NT2/D1 (cell line): ENCODE measurements at regions not wholly inside any gene's neighbourhood (a gene's known extent, or its start where the extent isn't known, plus 50 kb on each side); places are given as distances from the start of the nearest gene placed in this dataset.

Source experiments
- DNase-seq: peaks from one replicate; pipeline ENCODE4 v3.0.0-alpha.2; 2011; ENCODE audit warnings: low read depth, low spot score
- H3K27me3 ChIP-seq: 2 replicates; pipeline ENCODE4 v1.6.0; 2011; ENCODE audit warnings: mild to moderate bottlenecking; ENCODE audit not compliant: insufficient read length, insufficient read depth
- H3K36me3 ChIP-seq: 2 replicates; pipeline ENCODE4 v1.6.1; 2011; ENCODE audit warnings: mild to moderate bottlenecking, low read length, mixed read lengths; ENCODE audit not compliant: insufficient read depth, insufficient read length
- H3K4me1 ChIP-seq: 2 replicates; pipeline ENCODE4 v1.5.1; 2011; ENCODE audit not compliant: insufficient read depth, insufficient read length
- H3K4me3 ChIP-seq: 2 replicates; pipeline ENCODE4 v1.5.1; 2011; ENCODE audit warnings: low read depth; ENCODE audit not compliant: insufficient read length
- H3K9ac ChIP-seq: 2 replicates; pipeline ENCODE4 v1.6.0; 2011; ENCODE audit warnings: low read depth; ENCODE audit not compliant: insufficient read length
- H3K9me3 ChIP-seq: 2 replicates; pipeline ENCODE4 v1.5.1; 2011; ENCODE audit warnings: mild to moderate bottlenecking, low read length; ENCODE audit not compliant: insufficient read depth
- SUZ12 ChIP-seq: IDR thresholded peaks from 2 replicates; pipeline ENCODE4 v1.6.1; 2011; ENCODE audit not compliant: insufficient read length, insufficient read depth; ENCODE audit errors: extremely low read depth
- YY1 ChIP-seq: IDR thresholded peaks from 2 replicates; pipeline ENCODE4 v1.6.1; 2011; ENCODE audit not compliant: insufficient read length, insufficient read depth
- ZNF274 ChIP-seq: IDR thresholded peaks from 2 replicates; pipeline ENCODE4 v1.6.1; 2011; ENCODE audit warnings: mild to moderate bottlenecking, low read depth, low read length

DNA sequence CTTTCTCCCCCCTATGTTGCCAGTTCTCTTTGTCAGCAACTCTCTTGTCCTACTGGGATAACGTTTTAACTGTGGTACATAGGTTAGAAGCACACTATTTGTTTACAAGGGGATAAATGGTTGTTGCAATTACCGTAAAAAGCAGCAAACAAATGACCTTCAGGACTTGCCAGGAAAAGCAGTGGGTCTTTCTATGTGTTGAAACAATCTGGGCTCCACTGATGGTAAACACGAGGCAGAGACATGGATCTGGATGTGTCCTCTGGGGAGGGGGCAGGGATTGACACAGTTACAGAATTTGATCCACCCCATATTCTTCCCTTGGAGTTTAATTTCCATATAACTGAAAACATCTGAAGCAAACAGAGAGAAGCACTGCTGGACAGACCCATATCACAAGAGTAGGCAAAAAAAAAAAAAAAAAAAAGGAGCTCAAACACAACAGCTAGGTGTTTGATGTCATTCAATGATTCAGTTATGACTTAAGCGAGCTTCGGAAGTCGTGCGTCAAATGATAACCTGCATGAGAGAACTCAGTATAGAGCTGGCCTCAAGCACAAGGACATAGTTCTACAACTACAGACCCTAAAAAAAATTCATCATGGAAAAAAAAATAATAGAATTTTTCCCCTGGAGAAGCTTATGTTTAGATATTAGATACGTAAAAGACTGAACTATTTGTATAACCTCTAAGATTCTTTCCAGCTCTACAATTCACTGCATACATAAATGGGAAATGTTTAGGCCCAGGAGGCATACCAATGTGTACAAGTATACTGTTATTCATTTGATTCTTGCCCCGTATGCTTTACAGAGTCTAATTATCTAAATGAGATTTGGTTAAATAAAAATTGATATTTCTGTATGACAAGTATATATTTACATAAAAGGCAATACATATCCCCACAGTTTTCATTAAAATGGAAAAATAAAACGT is 127.7 kb downstream of the ALDH8A1 start:
- Histone ChIP-seq H3K4me3 (no peak overlapping the region), H3K36me3 (no peaks in the 10 kb centered on the region), H3K27me3 (no peaks in the 10 kb centered on the region), H3K4me1 (no peaks in the 10 kb centered on the region), H3K9ac (no peak overlapping the region), H3K9me3 (no peaks in the 10 kb centered on the region)
- no peak for DNase-seq
- TF ChIP-seq SUZ12 (no peak), YY1 (no peak), ZNF274 (no peak)

DNA sequence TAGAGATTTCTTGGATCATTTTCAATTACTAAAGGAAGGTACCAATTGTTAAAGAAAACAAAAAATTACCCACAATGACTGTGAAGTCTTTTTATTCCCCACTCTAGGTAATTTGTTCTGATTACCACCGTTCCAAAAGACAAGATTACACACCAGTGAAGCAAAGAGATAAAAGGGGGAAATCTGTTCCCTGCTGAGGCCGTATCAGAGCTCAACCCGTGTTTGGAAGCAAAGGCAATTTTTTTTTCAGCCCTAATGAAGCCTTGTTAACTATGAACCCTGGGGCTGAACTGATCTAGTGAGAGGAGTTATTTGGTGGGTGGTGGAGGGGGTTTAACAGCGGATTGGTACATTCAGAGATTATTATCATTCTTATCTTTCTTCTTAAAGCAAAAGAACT is 128.5 kb downstream of the ALDH8A1 start:
- TF ChIP-seq YY1 (no peak), SUZ12 (no peak), ZNF274 (no peak)
- H3K9ac ChIP-seq = no peak overlapping the region
- H3K4me3 ChIP-seq = no peak overlapping the region

DNA sequence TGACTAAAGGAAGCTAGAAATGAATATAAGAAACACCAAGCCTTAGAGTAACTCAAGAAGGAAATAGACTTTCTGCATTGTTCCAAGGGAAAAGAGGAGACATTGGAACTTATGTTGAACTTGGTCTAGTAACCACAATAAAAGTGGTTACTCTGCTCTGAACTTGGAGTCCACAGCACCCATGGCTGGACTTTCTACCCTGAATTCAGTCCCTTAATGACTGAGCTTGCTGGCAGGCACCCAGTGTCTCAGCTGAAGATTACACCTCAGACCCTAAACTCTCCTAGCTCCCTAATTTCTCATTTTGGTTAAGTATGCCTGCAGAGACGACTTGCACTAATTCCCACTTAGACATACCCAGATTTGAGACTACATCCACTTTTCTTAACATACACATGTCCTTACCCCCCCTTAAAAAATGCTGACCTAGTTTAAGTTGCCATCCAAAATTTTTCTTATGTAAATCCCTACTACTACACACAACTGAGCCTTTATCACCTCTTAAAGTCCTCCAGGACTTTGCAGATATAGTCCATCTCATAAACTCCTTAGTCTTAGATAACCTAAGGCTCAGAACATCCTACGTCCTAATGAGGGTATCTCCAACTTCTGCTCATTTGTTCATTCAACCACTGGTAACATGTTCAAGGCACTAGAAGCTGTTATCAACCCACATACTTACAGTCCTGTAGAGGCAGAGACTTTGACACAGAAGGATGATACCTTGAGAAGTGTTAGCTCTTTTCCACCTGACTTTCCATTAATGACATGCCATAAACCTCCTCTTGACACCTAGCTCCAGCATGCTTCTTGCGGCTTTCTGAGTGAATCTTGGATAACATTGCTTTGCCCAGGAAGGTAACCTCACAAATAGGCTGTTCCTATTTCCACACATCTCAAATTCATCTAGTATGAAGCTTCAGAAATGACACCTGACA is 129.8 kb downstream of the ALDH8A1 start:
- Histone ChIP-seq H3K4me1 (no peaks in the 10 kb centered on the region), H3K27me3 (no peaks in the 10 kb centered on the region), H3K36me3 (no peaks in the 10 kb centered on the region), H3K9ac (no peak overlapping the region), H3K9me3 (no peaks in the 10 kb centered on the region), H3K4me3 (no peak overlapping the region)
- no peak for DNase-seq
- TF ChIP-seq SUZ12 (no peak), YY1 (no peak), ZNF274 (no peak)

More for the DNA sequence above, 128.5 kb downstream of the ALDH8A1 start:
- no peak for DNase-seq
- H3K9me3 ChIP-seq = no peaks in the 10 kb centered on the region
- H3K27me3 ChIP-seq = no peaks in the 10 kb centered on the region
- H3K36me3 ChIP-seq = no peaks in the 10 kb centered on the region
- H3K4me1 ChIP-seq = no peaks in the 10 kb centered on the region

DNA sequence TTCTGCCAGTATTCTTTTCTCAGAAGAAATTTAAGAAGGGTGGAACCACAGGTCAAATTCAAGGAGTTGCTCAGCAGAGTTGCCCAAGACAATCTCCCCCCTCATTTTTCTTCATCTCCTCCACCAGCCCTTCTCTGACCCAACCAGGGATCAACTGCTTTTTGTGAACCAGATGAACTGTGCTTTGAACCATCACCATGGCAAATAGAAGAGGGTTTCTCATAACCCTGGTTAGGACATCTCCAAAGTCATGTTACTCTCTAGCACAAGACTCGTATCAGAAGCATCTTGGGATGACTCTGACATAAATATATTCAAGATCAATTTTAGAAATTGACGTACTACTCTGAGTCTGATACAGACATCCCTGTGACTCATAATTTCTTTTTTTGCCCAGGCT is 130.7 kb downstream of the ALDH8A1 start:
- Histone ChIP-seq H3K36me3 (no peaks in the 10 kb centered on the region), H3K9me3 (no peaks in the 10 kb centered on the region), H3K4me3 (no peak overlapping the region), H3K27me3 (no peaks in the 10 kb centered on the region), H3K9ac (no peak overlapping the region), H3K4me1 (no peaks in the 10 kb centered on the region)
- TF ChIP-seq ZNF274 (no peak), YY1 (no peak), SUZ12 (no peak)
- no peak for DNase-seq

DNA sequence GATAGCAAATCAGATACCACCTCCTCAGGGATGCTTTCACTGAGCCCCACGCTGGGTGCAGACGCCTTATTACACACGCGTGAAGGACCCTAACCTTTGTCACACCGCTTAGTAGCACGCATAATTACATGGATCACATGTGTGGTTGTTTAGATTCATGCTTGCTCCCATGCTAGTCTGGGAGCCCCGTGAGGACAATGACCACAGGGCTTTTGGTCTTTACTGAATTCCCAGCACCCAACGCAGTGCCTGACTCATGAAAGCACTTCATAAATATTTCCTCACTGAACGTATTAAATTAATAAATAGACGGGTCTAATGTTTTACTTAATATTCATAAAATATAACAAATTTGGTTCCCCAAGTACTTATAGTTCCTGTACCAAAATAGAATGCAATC is 132.5 kb downstream of the ALDH8A1 start:
- no peak for TF ChIP-seq YY1
- no peak for TF ChIP-seq SUZ12
- TF ChIP-seq ZNF274 = no peak
- no peaks in the 10 kb centered on the region for H3K36me3 ChIP-seq
- no peaks in the 10 kb centered on the region for H3K9me3 ChIP-seq
- DNase-seq = no peak
- no peaks in the 10 kb centered on the region for H3K4me1 ChIP-seq
- H3K4me3 ChIP-seq = no peak overlapping the region
- no peak overlapping the region for H3K9ac ChIP-seq
- H3K27me3 ChIP-seq = no peaks in the 10 kb centered on the region

DNA sequence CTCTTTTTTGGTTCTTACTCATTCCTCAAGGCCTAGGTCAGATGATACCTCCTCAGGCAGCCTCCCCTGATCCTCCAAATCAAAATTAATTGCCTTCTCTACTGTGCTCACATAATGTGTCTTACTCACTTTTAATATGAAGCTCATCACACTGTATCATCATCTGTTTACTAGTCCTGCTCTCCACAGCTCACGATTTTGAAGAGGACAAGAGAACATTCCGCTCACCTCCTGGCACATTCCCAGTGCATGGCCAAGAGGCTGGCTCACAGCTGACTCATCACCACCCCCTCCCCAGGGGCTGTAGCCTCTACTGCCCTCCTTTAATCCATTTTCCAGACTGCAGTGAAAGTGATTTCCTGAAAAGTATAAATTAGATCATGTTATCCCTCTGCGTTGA is 133.1 kb downstream of the ALDH8A1 start:
- no peaks in the 10 kb centered on the region for H3K36me3 ChIP-seq
- no peak for TF ChIP-seq YY1
- TF ChIP-seq ZNF274 = no peak
- TF ChIP-seq SUZ12 = no peak
- no peak overlapping the region for H3K4me3 ChIP-seq
- H3K9ac ChIP-seq = no peak overlapping the region
- no peaks in the 10 kb centered on the region for H3K9me3 ChIP-seq
- H3K4me1 ChIP-seq = no peaks in the 10 kb centered on the region
- no peaks in the 10 kb centered on the region for H3K27me3 ChIP-seq
- no peak for DNase-seq

DNA sequence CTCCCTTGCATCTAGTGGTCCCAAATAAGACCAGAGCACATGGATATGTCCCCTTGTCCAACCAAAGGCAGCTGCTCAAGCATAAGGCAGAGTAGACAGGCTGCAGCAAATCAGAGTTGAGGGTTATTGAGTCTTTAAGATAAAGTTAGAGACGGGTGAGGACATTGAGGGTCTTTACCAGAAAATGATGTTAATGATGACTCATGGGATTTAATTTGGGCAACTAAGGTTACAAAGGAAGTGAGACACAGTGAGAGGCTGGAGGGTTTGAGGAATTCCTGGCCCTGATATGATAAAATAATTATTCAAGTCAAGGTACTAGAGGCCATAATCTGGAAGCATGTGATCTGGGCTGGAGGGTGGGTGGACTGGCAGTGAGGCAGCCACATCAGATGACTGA is 133.6 kb downstream of the ALDH8A1 start:
- Histone ChIP-seq H3K4me3 (no peak overlapping the region), H3K9ac (no peak overlapping the region), H3K9me3 (no peaks in the 10 kb centered on the region), H3K4me1 (no peaks in the 10 kb centered on the region), H3K36me3 (no peaks in the 10 kb centered on the region), H3K27me3 (no peaks in the 10 kb centered on the region)
- no peak for DNase-seq
- no peak for TF ChIP-seq ZNF274
- TF ChIP-seq YY1 = no peak
- no peak for TF ChIP-seq SUZ12
